22Rv1 (cell line): ENCODE measurements at regions not wholly inside any gene's neighbourhood (a gene's known extent, or its start where the extent isn't known, plus 50 kb on each side); places are given as distances from the start of the nearest gene placed in this dataset.
"Not testable (repeated sequence)": the region's sequence is repeated elsewhere in the genome, so short reads cannot be mapped to it uniquely, and the experiment has no call there.

ENCODE experiments used
- H3K27ac ChIP-seq: fragments of 450-650 bp; 2 replicates; pipeline ENCODE4 v1.5.1; 2017
- CTCF ChIP-seq: fragments of 450-650 bp; IDR thresholded peaks from 2 replicates; pipeline ENCODE4 v1.5.1; 2017; ENCODE audit warnings: mild to moderate bottlenecking
- ZFX ChIP-seq: fragments of 450-650 bp; IDR thresholded peaks from 2 replicates; pipeline ENCODE4 v1.6.1; 2017; ENCODE audit warnings: antibody characterized with exemption, borderline replicate concordance

GRCh38 chr14:25699981-25700380 lies 650.0 kb upstream of the STXBP6 start:
- no peak for TF ChIP-seq ZFX
- TF ChIP-seq CTCF: no peak
- no peak overlapping the region for H3K27ac ChIP-seq

GRCh38 chr14:25698111-25698510 lies 648.2 kb upstream of the STXBP6 start:
- TF ChIP-seq CTCF: no peak
- TF ChIP-seq ZFX: no peak
- no peak overlapping the region for H3K27ac ChIP-seq

GRCh38 chr14:25696176-25696575 lies 646.2 kb upstream of the STXBP6 start:
- TF ChIP-seq ZFX (no peak), CTCF (no peak)
- H3K27ac ChIP-seq: no peak overlapping the region

- no peak for TF ChIP-seq ZFX
- no peak for TF ChIP-seq CTCF
- no peak overlapping the region for H3K27ac ChIP-seq
Measured at GRCh38 chr14:25685004-25685403, 635.1 kb upstream of the STXBP6 start.

GRCh38 chr14:25680934-25681333 lies 631.0 kb upstream of the STXBP6 start:
- no peak overlapping the region; the same call in 1 of the 2 replicates for H3K27ac ChIP-seq
- no peak for TF ChIP-seq CTCF
- no peak for TF ChIP-seq ZFX

- H3K27ac ChIP-seq: not testable (repeated sequence)
Measured at GRCh38 chr14:25680511-25680910, 630.6 kb upstream of the STXBP6 start.

- TF ChIP-seq ZFX (no peak), CTCF (no peak)
- no peak overlapping the region for H3K27ac ChIP-seq
Measured at GRCh38 chr14:25677111-25677510, 627.2 kb upstream of the STXBP6 start.

DNA sequence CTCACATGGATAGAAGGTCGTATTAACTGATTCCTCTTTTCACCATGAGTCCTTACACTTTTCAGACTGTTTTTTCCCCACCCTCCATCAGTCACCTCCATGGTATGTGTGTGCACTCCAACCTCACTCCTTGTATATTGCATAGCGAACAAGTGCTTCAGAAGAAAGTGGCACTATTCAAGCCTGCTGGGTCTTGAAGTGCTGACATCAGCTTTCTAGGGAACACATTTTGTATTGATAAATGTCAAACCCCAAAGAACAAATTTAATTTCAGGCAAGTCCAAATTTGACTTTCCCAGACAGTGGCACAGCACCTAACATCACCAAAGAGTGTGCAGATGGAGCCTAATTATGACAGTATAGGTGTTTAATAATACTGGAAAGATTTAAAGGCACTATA lies 617.4 kb upstream of the STXBP6 start:
- H3K27ac ChIP-seq: peak overlapping the region; percentile 53
- TF ChIP-seq ZFX (no peak), CTCF (no peak)
